Peyer's patch (tissue), 4 donors: ENCODE measurements at regions not wholly inside any gene's neighbourhood (a gene's known extent, or its start where the extent isn't known, plus 50 kb on each side); places are given as distances from the start of the nearest gene placed in this dataset.

Source experiments
- DNase-seq, 3 donors: peaks; one replicate each; pipeline ENCODE4 v3.0.0-alpha.2; 2017 to 2019
- H3K27ac ChIP-seq, 4 donors: fragments of 200-600 bp; sonication (generic); one replicate each; pipeline ENCODE4 v1.5.1; 2016 to 2019
- H3K27me3 ChIP-seq, 2 donors: fragments of 200-600 bp; sonication (generic); one replicate each; pipeline ENCODE4 v1.5.1; 2019
- H3K36me3 ChIP-seq, 3 donors: fragments of 200-600 bp; sonication (generic); one replicate each; pipeline ENCODE4 v1.5.1; 2016 to 2019
- H3K4me1 ChIP-seq, 4 donors: fragments of 200-600 bp; sonication (generic); one replicate each; pipeline ENCODE4 v1.5.1; 2016 to 2019
- H3K4me3 ChIP-seq, 4 donors: fragments of 200-600 bp; sonication (generic); 1 replicate in 3 of 4; 2 replicates in 1 of 4; pipeline ENCODE4 v1.5.1; 2016 to 2019; ENCODE audit warnings: mild to moderate bottlenecking in 1 of 4
- H3K9me3 ChIP-seq, 4 donors: fragments of 200-600 bp; sonication (generic); one replicate each; pipeline ENCODE4 v1.5.1; 2016 to 2019; ENCODE audit warnings: mild to moderate bottlenecking in 1 of 4
- POLR2A ChIP-seq, 2 donors: fragments of 450-650 bp; IDR thresholded peaks; one replicate each; pipeline ENCODE4 v1.5.1; 2017; ENCODE audit warnings: antibody characterized with exemption in 2 of 2, mild to moderate bottlenecking in 2 of 2, moderate library complexity in 2 of 2
- TF ChIP-seq, protein P1 (sequence below), 6 experiments: fragments of 450-650 bp in 4 of 6; fragments of 200-600 bp in 2 of 6; sonication (generic) in 1 of 6; IDR thresholded peaks; one replicate each; pipeline ENCODE4 v1.5.1; 2017 to 2019; ENCODE audit warnings: antibody characterized with exemption in 6 of 6, mild to moderate bottlenecking in 3 of 6, moderate library complexity in 1 of 6

- Histone ChIP-seq H3K27me3 (no peaks in the 10 kb centered on the region), H3K4me1 (no peaks in the 10 kb centered on the region), H3K9me3 (no peaks in the 10 kb centered on the region), H3K27ac (no peak overlapping the region), H3K4me3 (no peak overlapping the region), H3K36me3 (no peaks in the 10 kb centered on the region)
- TF ChIP-seq, protein P1, sequence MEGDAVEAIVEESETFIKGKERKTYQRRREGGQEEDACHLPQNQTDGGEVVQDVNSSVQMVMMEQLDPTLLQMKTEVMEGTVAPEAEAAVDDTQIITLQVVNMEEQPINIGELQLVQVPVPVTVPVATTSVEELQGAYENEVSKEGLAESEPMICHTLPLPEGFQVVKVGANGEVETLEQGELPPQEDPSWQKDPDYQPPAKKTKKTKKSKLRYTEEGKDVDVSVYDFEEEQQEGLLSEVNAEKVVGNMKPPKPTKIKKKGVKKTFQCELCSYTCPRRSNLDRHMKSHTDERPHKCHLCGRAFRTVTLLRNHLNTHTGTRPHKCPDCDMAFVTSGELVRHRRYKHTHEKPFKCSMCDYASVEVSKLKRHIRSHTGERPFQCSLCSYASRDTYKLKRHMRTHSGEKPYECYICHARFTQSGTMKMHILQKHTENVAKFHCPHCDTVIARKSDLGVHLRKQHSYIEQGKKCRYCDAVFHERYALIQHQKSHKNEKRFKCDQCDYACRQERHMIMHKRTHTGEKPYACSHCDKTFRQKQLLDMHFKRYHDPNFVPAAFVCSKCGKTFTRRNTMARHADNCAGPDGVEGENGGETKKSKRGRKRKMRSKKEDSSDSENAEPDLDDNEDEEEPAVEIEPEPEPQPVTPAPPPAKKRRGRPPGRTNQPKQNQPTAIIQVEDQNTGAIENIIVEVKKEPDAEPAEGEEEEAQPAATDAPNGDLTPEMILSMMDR (IDR thresholded peaks at IDR 0.05) = no peak
- no peak for TF ChIP-seq POLR2A (IDR thresholded peaks at IDR 0.05)
- DNase-seq = no peak
Measured at GRCh38 chr3:165716592-165716991, 120.6 kb downstream of the BCHE start.

GRCh38 chr3:165713479-165713878, 123.7 kb downstream of the BCHE start:
- Histone ChIP-seq H3K4me3 (no peak overlapping the region), H3K27ac (no peak overlapping the region), H3K4me1 (no peaks in the 10 kb centered on the region), H3K36me3 (no peaks in the 10 kb centered on the region), H3K27me3 (no peaks in the 10 kb centered on the region), H3K9me3 (no peaks in the 10 kb centered on the region)
- no peak for DNase-seq
- TF ChIP-seq, protein P1 (IDR thresholded peaks at IDR 0.05) = no peak
- TF ChIP-seq POLR2A (IDR thresholded peaks at IDR 0.05) = no peak

GRCh38 chr3:165712382-165712781, 124.8 kb downstream of the BCHE start:
- Histone ChIP-seq H3K9me3 (no peaks in the 10 kb centered on the region), H3K4me3 (no peak overlapping the region), H3K27me3 (no peaks in the 10 kb centered on the region), H3K36me3 (no peaks in the 10 kb centered on the region), H3K4me1 (no peaks in the 10 kb centered on the region), H3K27ac (no peak overlapping the region)
- no peak for DNase-seq
- TF ChIP-seq, protein P1 (IDR thresholded peaks at IDR 0.05) = no peak
- TF ChIP-seq POLR2A (IDR thresholded peaks at IDR 0.05) = no peak

- TF ChIP-seq POLR2A (IDR thresholded peaks at IDR 0.05) = no peak
- TF ChIP-seq, protein P1 (IDR thresholded peaks at IDR 0.05) = no peak
- H3K9me3 ChIP-seq = no peaks in the 10 kb centered on the region
- H3K4me1 ChIP-seq = no peaks in the 10 kb centered on the region
- no peak overlapping the region for H3K27ac ChIP-seq
- DNase-seq = no peak
- H3K36me3 ChIP-seq = no peaks in the 10 kb centered on the region
- H3K4me3 ChIP-seq = no peak overlapping the region
- no peaks in the 10 kb centered on the region for H3K27me3 ChIP-seq
Measured at GRCh38 chr3:165697910-165698309, 139.3 kb downstream of the BCHE start.

- Histone ChIP-seq H3K36me3 (no peaks in the 10 kb centered on the region), H3K9me3 (no peaks in the 10 kb centered on the region), H3K4me1 (no peaks in the 10 kb centered on the region), H3K27me3 (no peaks in the 10 kb centered on the region), H3K4me3 (no peak overlapping the region), H3K27ac (no peak overlapping the region)
- TF ChIP-seq POLR2A (IDR thresholded peaks at IDR 0.05) = no peak
- TF ChIP-seq, protein P1 (IDR thresholded peaks at IDR 0.05) = no peak
- DNase-seq = no peak
Measured at GRCh38 chr3:165696496-165696895, 140.7 kb downstream of the BCHE start.

DNA sequence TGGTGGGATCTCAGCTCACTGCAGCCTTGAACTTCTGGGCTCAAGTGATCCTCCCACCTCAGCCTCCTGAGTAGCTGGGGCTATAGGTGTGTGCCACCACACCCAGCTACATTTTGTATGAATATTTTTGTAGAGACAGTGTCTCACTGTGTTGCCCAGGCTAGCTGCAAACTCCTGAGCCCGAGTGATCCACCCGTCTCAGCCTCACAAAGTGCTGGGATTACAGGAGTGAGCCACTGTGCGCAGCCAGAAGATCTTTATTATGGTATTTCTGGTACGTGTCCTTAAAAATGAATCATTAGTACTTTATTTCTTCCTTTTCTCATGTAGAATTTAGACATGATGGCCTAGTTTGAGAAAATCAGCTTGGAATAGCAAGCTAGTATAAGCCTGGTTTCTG, 153.3 kb downstream of the BCHE start:
- Histone ChIP-seq H3K9me3 (no peaks in the 10 kb centered on the region), H3K27ac (no peak overlapping the region), H3K36me3 (no peaks in the 10 kb centered on the region), H3K4me3 (no peak overlapping the region), H3K27me3 (no peaks in the 10 kb centered on the region), H3K4me1 (no peaks in the 10 kb centered on the region)
- DNase-seq = no peak
- TF ChIP-seq, protein P1 (IDR thresholded peaks at IDR 0.05) = no peak
- TF ChIP-seq POLR2A (IDR thresholded peaks at IDR 0.05) = no peak
